Mucosa of stomach (tissue), 1 donor: ENCODE measurements at regions not wholly inside any gene's neighbourhood (a gene's known extent, or its start where the extent isn't known, plus 50 kb on each side); places are given as distances from the start of the nearest gene placed in this dataset.

Experiments
- H3K27me3 ChIP-seq: one replicate; pipeline ENCODE4 v1.7.0; 2013; ENCODE audit warnings: mild to moderate bottlenecking, low read length; ENCODE audit not compliant: control insufficient read depth, insufficient read depth
- H3K36me3 ChIP-seq: one replicate; pipeline ENCODE4 v1.7.0; 2013; ENCODE audit warnings: low read length; ENCODE audit not compliant: control insufficient read depth, insufficient read depth
- H3K4me1 ChIP-seq: one replicate; pipeline ENCODE4 v1.7.0; 2013; ENCODE audit warnings: mild to moderate bottlenecking, low read length; ENCODE audit not compliant: control insufficient read depth, insufficient read depth
- H3K4me3 ChIP-seq: one replicate; pipeline ENCODE4 v1.7.0; 2013; ENCODE audit warnings: low read length
- H3K9ac ChIP-seq: one replicate; pipeline ENCODE4 v1.7.0; 2013; ENCODE audit warnings: mild to moderate bottlenecking, low read length, moderate library complexity
- H3K9me3 ChIP-seq: one replicate; pipeline ENCODE4 v1.7.0; 2013; ENCODE audit warnings: mild to moderate bottlenecking, low read length, moderate library complexity; ENCODE audit not compliant: control insufficient read depth
- donor health status: Pancreatic carcinoma.

DNA sequence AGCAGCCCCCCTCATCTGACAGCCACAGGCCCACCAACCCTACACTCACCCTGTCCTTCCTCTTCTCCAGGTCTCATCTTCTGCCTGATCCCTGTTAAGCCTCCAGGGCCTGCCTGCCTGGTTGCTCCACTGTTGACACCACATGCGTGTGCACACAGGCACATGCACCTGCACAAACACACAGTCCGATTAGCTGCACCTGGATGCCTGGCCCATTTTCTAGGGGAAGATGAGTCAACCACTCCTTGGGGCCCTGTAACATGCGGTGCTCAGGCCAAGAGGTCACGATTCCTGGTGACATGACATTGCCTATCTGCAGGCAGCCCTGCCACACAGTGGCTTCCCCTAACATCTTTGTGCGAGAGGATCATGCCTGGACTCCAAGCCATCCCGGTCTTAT lies 498.4 kb downstream of the BCOR start:
- Histone ChIP-seq H3K4me3 (no peak overlapping the region), H3K27me3 (no peaks in the 10 kb centered on the region), H3K9me3 (no peaks in the 10 kb centered on the region), H3K36me3 (no peaks in the 10 kb centered on the region), H3K4me1 (no peaks in the 10 kb centered on the region), H3K9ac (no peak overlapping the region)

DNA sequence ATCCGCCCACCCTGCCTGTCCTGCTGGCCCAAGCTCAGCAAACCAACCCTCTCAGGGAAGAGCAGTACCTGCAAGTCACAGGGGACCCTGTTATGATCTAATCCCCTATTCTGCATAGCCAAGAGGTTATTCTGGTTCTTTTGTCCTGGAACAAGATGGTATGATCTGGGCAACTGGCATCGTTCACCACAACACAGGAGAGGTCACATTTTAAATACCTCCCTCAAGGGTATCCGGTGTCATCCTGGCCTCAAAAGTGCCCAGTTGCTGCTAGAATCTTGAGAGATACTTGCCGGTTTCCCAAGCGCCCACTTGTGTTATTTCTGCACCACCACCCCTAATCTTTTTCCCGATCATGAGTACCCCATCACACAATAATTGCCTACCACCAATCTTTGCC lies 497.5 kb downstream of the BCOR start:
- Histone ChIP-seq H3K4me3 (no peak overlapping the region), H3K9me3 (no peaks in the 10 kb centered on the region), H3K9ac (no peak overlapping the region), H3K4me1 (no peaks in the 10 kb centered on the region), H3K36me3 (no peaks in the 10 kb centered on the region), H3K27me3 (no peaks in the 10 kb centered on the region)

DNA sequence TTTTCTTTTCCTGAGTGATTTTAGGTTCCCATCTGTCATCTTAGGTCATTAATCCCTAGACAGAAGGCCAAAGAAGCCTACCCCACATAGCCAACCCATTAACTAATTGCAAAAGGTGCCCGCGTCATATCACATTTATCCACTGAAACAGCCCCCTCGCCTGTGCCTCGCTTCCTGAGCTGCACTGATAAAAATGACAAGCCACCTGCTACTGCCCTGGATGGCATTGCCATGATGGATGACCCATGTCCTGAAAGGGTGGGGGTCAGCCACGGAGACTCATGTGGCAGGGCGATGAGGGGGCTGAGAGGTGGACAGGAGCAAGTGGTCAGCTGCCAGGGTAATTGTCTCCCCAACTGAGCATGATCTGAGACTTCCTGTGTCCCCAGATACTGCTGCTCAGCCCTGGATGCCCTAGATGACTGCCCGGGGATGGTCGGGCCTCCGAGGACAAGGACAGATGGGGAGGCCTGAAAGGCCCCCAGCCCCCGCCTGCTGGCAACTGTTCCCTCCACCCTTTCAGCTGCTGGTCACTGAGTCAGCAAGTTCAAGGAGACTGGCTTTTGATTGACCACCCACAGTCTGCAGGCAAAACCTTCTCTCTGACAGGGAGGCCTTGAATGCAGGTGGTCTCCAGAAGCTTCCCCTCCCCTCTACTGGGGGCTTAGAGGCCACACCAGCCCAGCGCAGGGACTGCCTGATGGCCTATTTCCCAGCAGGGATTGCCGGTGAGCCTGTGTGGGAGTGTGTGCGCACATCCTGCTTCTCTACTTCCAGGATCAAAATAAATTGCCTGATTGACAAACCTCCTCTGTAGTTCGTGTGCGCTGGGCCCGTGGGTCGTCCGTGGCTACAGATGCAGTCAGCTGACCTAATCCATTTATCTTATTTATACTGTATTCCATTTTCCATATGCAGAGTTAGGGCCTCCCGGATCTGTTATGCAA lies 496.3 kb downstream of the BCOR start:
- Histone ChIP-seq H3K9me3 (no peaks in the 10 kb centered on the region), H3K4me3 (no peak overlapping the region), H3K27me3 (no peaks in the 10 kb centered on the region), H3K36me3 (no peaks in the 10 kb centered on the region), H3K9ac (no peak overlapping the region), H3K4me1 (no peaks in the 10 kb centered on the region)

DNA sequence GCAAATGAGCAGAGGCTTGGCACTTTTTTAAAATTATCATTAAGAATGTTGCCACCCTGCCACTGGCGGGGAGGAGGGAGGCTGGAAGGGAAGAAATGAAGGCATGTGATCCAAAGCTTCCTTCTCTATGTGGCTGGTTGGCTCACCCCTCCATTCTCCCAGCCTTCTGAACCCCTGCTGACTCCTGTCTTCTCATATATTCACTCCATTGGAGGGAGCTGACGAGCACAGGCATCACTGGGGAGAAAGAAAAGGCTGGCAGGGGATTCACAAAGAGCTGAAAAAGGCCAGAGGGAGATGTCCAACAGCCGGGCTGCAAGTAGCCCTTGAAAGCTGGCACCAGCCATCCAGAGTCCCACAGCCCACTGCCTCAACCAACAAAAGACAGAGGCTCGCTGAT lies 495.6 kb downstream of the BCOR start:
- Histone ChIP-seq H3K4me3 (no peak overlapping the region), H3K9me3 (no peaks in the 10 kb centered on the region), H3K27me3 (no peaks in the 10 kb centered on the region), H3K36me3 (no peaks in the 10 kb centered on the region), H3K4me1 (no peaks in the 10 kb centered on the region), H3K9ac (no peak overlapping the region)

DNA sequence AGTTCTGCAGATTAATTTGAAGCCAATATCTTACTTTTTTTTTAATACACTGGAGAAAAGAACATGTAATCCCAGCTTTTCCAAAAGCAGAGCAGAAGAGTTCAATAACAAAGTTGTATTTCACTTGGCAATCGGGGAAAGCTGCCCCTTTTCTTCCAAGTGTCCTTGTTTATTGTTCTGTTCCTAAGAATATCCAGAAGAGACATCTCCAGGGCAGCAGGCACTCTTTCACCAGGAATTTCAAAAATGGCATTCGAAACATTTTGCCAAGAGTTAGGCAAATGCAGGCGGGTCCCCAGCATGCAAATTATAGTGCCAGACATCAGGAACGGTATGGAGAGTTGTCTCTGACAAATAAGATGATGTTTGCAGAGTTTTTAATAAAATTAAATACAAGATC lies 494.5 kb downstream of the BCOR start:
- H3K27me3 ChIP-seq, result no peaks in the 10 kb centered on the region

DNA sequence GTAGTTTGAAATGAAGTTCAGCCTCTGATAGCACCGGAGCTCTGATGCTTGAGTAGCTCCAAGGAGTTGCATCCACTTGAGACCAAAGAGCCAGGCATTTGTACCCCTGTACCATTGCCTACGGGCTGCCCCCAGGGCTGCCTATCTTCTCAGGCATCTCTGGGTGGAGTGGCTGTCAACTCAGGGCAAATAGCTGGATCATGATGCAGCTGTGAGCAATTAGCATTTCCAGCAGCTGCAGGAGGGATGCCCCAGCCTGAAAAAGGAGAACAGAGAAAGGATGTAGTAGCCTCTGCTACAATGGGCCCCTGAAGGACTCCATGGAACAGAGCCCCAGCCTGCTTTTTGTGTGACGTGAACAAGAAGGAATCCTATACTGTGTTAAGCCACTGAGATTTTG lies 492.6 kb downstream of the BCOR start:
- H3K27me3 ChIP-seq, result no peaks in the 10 kb centered on the region
- H3K4me3 ChIP-seq, result no peak overlapping the region
- no peaks in the 10 kb centered on the region for H3K4me1 ChIP-seq
- H3K36me3 ChIP-seq, result no peaks in the 10 kb centered on the region
- H3K9ac ChIP-seq, result no peak overlapping the region
- H3K9me3 ChIP-seq, result no peaks in the 10 kb centered on the region

More for the DNA sequence above, 494.5 kb downstream of the BCOR start:
- Histone ChIP-seq H3K4me1 (no peaks in the 10 kb centered on the region), H3K9me3 (no peaks in the 10 kb centered on the region), H3K36me3 (no peaks in the 10 kb centered on the region), H3K9ac (no peak overlapping the region), H3K4me3 (no peak overlapping the region)

DNA sequence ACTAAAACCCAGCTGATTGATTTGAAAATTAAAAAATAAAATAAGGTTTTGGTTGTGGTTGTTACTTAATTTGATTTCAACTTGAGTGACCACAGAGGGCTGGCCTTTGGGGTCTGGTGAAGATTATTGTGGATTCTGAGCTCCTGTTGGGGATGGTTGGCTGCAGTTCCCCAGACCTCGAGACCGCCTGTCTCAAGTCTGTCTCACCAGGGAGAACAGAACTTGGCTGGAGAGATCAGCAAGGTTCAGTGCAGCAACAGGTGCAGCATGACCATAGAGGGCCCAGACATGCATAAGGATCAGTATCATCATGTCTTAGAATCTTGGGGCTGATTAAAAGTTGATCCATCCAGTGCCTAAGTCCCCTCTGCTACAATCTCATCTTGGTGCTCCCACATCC lies 491.9 kb downstream of the BCOR start:
- H3K4me1 ChIP-seq, result no peaks in the 10 kb centered on the region
- H3K4me3 ChIP-seq, result no peak overlapping the region
- H3K27me3 ChIP-seq, result no peaks in the 10 kb centered on the region
- no peaks in the 10 kb centered on the region for H3K9me3 ChIP-seq
- no peaks in the 10 kb centered on the region for H3K36me3 ChIP-seq
- H3K9ac ChIP-seq, result no peak overlapping the region

DNA sequence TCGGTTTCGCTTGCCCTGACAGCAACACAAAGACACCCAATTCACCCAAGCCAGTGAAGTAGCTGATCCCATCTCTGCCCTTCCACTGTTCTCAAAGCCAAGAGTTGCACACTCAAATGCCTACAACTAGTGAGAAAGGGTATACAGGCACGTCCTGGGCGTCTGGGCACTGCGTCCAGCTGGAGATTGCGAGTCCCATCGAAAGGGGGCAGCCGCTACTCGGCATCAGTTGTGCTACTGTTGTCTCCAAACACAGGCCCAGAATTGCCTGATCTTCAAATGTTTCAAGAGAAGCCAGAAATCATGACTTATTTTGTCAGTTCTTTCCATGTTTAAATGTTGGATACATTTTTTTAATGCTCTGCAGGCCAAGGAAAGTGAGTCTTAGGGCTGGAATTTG lies 487.8 kb downstream of the BCOR start:
- no peaks in the 10 kb centered on the region for H3K36me3 ChIP-seq
- no peaks in the 10 kb centered on the region for H3K9me3 ChIP-seq
- no peaks in the 10 kb centered on the region for H3K27me3 ChIP-seq
- no peak overlapping the region for H3K9ac ChIP-seq
- H3K4me1 ChIP-seq, result peaks cover 10% of the 10 kb centered on the region
- no peak overlapping the region for H3K4me3 ChIP-seq

DNA sequence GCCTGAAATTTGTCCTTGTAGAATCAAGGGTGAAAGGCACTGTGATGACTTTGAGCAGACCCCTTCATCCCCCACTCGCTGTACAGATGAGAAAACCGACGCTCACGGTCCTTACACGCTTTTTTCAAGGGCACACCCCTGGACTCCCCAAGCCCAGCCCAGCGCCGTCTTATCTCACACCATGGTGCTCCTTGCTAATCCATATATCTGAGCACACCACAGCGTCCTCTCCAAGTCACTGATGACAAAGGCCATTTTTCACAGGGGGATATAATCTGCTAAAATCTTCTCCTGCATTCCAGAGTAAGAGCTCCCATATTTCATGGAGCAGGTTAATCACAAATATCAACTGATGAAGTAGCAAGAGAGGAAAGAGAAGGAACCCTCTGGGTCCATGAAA lies 486.3 kb downstream of the BCOR start:
- Histone ChIP-seq H3K4me3 (no peak overlapping the region), H3K36me3 (no peaks in the 10 kb centered on the region), H3K27me3 (no peaks in the 10 kb centered on the region), H3K9me3 (no peaks in the 10 kb centered on the region), H3K4me1 (peaks cover 11% of the 10 kb centered on the region), H3K9ac (no peak overlapping the region)

DNA sequence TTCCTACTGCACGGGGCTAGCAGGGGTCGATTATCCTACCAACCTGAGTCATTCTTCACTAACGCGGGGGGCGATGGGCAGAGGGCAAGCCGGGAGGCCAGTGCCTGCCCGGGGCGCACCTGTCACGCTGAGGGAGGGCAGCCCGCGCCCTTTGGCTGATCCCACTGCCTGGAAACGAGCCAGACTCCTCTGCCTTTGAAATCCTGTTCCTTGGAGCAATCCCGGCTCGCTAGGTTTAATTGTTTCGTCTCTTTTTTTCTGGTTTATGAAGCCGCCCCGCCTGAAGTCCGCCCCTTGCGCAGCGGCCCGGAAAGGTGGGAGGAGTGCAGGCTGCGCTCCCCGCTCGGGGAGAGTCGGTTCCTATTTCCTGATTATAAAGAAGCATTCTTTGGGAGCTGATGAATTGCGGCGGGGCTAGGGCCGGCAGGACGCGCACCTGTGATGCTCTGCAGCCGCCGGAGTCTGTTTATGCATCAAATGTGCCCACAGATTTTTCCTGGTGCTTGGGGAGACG lies 484.2 kb downstream of the BCOR start:
- Histone ChIP-seq H3K4me1 (peaks cover 11% of the 10 kb centered on the region), H3K4me3 (no peak overlapping the region), H3K27me3 (no peaks in the 10 kb centered on the region), H3K36me3 (no peaks in the 10 kb centered on the region), H3K9me3 (no peaks in the 10 kb centered on the region), H3K9ac (no peak overlapping the region)

DNA sequence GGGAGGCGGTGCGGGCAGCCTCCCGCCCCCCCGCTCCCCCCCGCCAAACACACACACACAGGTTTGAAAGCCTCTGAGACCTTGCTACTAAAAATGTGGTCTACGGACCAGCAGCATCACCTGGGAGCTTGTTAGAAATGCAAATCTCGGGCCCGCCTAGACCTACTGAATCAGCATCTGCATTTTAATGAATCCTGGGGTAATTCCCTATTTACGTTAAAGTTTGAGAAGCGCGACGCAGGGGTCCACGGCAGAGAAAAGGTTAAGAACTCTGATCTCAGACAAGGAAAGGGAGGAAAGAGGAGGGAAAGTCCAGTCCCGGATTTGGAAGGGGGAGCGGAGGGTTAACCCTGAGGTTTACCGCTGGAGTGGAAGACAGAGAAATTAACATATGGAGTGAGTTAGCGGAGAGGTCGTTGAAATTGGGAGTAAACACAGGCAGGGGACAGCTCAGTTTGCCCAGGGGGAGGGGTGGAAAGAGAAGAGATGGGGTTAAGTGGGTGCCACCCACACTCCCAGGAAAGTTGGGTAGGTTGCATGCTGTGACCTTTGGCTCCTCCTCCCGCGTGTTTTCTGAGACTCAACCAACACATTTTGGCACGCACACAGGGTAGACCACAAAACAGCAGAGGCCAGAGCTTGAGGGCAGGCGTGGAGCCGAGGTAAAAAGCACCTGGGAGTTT lies 483.6 kb downstream of the BCOR start:
- H3K9ac ChIP-seq, result no peak overlapping the region
- H3K4me3 ChIP-seq, result no peak overlapping the region
- H3K9me3 ChIP-seq, result no peaks in the 10 kb centered on the region
- peaks cover 11% of the 10 kb centered on the region for H3K4me1 ChIP-seq
- H3K36me3 ChIP-seq, result no peaks in the 10 kb centered on the region
- H3K27me3 ChIP-seq, result no peaks in the 10 kb centered on the region

DNA sequence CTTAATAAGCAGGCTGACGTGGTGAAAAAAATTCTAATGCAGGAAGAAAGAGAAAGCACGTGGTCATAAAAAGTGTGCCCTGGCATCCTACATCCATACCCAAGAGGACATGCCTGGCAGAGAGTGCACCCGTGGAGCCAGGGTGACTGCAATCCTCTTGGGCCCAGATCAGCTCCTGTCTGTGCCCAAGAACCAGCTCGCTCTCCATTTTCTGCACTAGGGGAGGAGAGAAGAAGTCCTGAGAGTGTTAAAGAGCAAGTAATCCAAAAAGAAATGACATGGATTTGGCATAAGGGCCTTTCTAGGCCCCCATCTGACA lies 483.1 kb downstream of the BCOR start:
- H3K4me1 ChIP-seq, result peaks cover 11% of the 10 kb centered on the region

More for the DNA sequence above, 483.1 kb downstream of the BCOR start:
- H3K27me3 ChIP-seq, result no peaks in the 10 kb centered on the region
- H3K9ac ChIP-seq, result no peak overlapping the region
- H3K4me3 ChIP-seq, result no peak overlapping the region
- no peaks in the 10 kb centered on the region for H3K36me3 ChIP-seq
- H3K9me3 ChIP-seq, result no peaks in the 10 kb centered on the region
